Astrocyte (in vitro differentiated cells and primary cell): ENCODE measurements at regions not wholly inside any gene's neighbourhood (a gene's known extent, or its start where the extent isn't known, plus 50 kb on each side); places are given as distances from the start of the nearest gene placed in this dataset.

Experiments used
- DNase-seq: peaks from one replicate; pipeline ENCODE4 v3.0.0-alpha.2; 2010; ENCODE audit warnings: low read depth
- FAIRE-seq: peaks from 2 replicates; lab custom pipeline; 2011; peaks lifted over from hg19 to GRCh38; lab: Jason Lieb, UNC
- H2AFZ ChIP-seq: 2 replicates; pipeline ENCODE4 v1.6.0; 2012; ENCODE audit warnings: low read depth, low read length, inconsistent platforms
- H3K27ac ChIP-seq: 2 replicates; pipeline ENCODE4 v1.5.1; 2011; ENCODE audit warnings: low read depth, low read length, inconsistent platforms
- H3K27me3 ChIP-seq: 2 replicates; pipeline ENCODE4 v1.6.0; 2011; ENCODE audit warnings: low read length, inconsistent platforms; ENCODE audit not compliant: insufficient read depth
- H3K36me3 ChIP-seq: 2 replicates; pipeline ENCODE4 v1.5.1; 2011; ENCODE audit warnings: low read length, inconsistent platforms; ENCODE audit not compliant: insufficient read depth
- H3K4me1 ChIP-seq: 2 replicates; pipeline ENCODE4 v1.5.1; 2011; ENCODE audit warnings: low read length, inconsistent platforms; ENCODE audit not compliant: insufficient read depth
- H3K4me2 ChIP-seq: 2 replicates; pipeline ENCODE4 v1.6.0; 2012; ENCODE audit warnings: low read length, inconsistent platforms
- H3K4me3 ChIP-seq: 2 replicates; pipeline ENCODE4 v1.5.1; 2011; ENCODE audit warnings: low read depth, mild to moderate bottlenecking, low read length, inconsistent platforms; ENCODE audit not compliant: insufficient read depth
- H3K79me2 ChIP-seq: 2 replicates; pipeline ENCODE4 v1.6.0; 2012; ENCODE audit warnings: mild to moderate bottlenecking, low read length, inconsistent platforms; ENCODE audit not compliant: insufficient read depth
- H3K9ac ChIP-seq: 2 replicates; pipeline ENCODE4 v1.6.0; 2012; ENCODE audit warnings: mild to moderate bottlenecking, low read length, inconsistent platforms
- H3K9me3 ChIP-seq: 2 replicates; pipeline ENCODE4 v1.5.1; 2012; ENCODE audit warnings: low read depth, mild to moderate bottlenecking, low read length, inconsistent platforms; ENCODE audit not compliant: insufficient read depth
- H4K20me1 ChIP-seq: 2 replicates; pipeline ENCODE4 v1.6.0; 2012; ENCODE audit warnings: low read length, inconsistent platforms; ENCODE audit not compliant: insufficient read depth
- H3K27ac Mint-ChIP-seq: one replicate; pipeline ENCODE4 v1.8.0; 2021; ENCODE audit warnings: mild to moderate bottlenecking, mixed read lengths; ENCODE audit not compliant: unreplicated experiment
- H3K27me3 Mint-ChIP-seq: one replicate; pipeline ENCODE4 v1.8.0; 2021; ENCODE audit warnings: low read depth, mixed read lengths; ENCODE audit not compliant: unreplicated experiment
- H3K36me3 Mint-ChIP-seq: one replicate; pipeline ENCODE4 v1.8.0; 2021; ENCODE audit warnings: low read depth, mixed read lengths; ENCODE audit not compliant: unreplicated experiment
- H3K4me1 Mint-ChIP-seq: one replicate; pipeline ENCODE4 v1.8.0; 2021; ENCODE audit warnings: low read depth, mixed read lengths; ENCODE audit not compliant: unreplicated experiment
- H3K4me3 Mint-ChIP-seq: one replicate; pipeline ENCODE4 v1.8.0; 2021; ENCODE audit warnings: mild to moderate bottlenecking, moderate library complexity, mixed read lengths; ENCODE audit not compliant: unreplicated experiment
- H3K9me3 Mint-ChIP-seq: one replicate; pipeline ENCODE4 v1.8.0; 2021; ENCODE audit warnings: mild to moderate bottlenecking, mixed read lengths; ENCODE audit not compliant: unreplicated experiment
- EZH2 ChIP-seq: IDR thresholded peaks from 2 replicates; pipeline ENCODE4 v1.6.1; 2012; ENCODE audit warnings: mild to moderate bottlenecking, low read length, inconsistent platforms; ENCODE audit not compliant: insufficient read depth
- TF ChIP-seq, protein P1 (sequence below): IDR thresholded peaks from 2 replicates; pipeline ENCODE4 v1.5.1; 2011; ENCODE audit warnings: low read depth, mild to moderate bottlenecking, inconsistent platforms, low read length, moderate library complexity; ENCODE audit not compliant: insufficient read depth

DNA sequence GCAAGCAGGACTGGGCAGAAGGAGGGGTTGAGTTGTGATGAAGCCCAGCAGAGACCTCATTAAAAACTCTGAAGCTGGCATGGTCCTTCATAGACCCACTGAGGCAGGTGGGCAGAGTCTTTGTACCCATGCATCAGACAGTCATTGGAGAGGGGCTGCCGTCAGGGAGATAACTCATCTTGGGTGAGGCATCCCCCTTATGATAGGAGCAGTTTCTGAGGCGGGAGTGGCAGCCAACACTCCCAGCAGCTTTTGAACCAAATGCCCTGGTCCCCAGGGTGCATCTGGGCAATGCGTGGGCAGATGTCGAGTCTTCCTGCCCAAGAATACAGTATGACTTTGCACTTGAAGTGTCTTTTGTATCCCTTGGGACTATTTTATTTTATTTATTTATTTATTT is 68.1 kb downstream of the HTR5A start:
- no peak for DNase-seq
- no peaks in the 10 kb centered on the region for H3K79me2 ChIP-seq
- H3K4me1 ChIP-seq: no peaks in the 10 kb centered on the region
- no peak overlapping the region for H3K4me3 ChIP-seq
- no peaks in the 10 kb centered on the region for H3K36me3 Mint-ChIP-seq
- no peaks in the 10 kb centered on the region for H3K27me3 ChIP-seq
- TF ChIP-seq, protein P1, sequence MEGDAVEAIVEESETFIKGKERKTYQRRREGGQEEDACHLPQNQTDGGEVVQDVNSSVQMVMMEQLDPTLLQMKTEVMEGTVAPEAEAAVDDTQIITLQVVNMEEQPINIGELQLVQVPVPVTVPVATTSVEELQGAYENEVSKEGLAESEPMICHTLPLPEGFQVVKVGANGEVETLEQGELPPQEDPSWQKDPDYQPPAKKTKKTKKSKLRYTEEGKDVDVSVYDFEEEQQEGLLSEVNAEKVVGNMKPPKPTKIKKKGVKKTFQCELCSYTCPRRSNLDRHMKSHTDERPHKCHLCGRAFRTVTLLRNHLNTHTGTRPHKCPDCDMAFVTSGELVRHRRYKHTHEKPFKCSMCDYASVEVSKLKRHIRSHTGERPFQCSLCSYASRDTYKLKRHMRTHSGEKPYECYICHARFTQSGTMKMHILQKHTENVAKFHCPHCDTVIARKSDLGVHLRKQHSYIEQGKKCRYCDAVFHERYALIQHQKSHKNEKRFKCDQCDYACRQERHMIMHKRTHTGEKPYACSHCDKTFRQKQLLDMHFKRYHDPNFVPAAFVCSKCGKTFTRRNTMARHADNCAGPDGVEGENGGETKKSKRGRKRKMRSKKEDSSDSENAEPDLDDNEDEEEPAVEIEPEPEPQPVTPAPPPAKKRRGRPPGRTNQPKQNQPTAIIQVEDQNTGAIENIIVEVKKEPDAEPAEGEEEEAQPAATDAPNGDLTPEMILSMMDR: no peak
- no peak for TF ChIP-seq EZH2
- H3K9me3 ChIP-seq: no peaks in the 10 kb centered on the region
- no peaks in the 10 kb centered on the region for H3K4me1 Mint-ChIP-seq
- no peak overlapping the region for H3K27ac ChIP-seq
- peaks cover 34% of the 10 kb centered on the region for H3K27me3 Mint-ChIP-seq
- H3K9ac ChIP-seq: no peak overlapping the region
- no peaks in the 10 kb centered on the region for H3K36me3 ChIP-seq
- no peak overlapping the region for H3K27ac Mint-ChIP-seq
- H3K4me3 Mint-ChIP-seq: no peak overlapping the region
- no peak overlapping the region for H3K4me2 ChIP-seq
- no peak overlapping the region for H2AFZ ChIP-seq
- no peak for FAIRE-seq
- H3K9me3 Mint-ChIP-seq: peaks cover under 1% of the 10 kb centered on the region
- no peaks in the 10 kb centered on the region for H4K20me1 ChIP-seq

DNA sequence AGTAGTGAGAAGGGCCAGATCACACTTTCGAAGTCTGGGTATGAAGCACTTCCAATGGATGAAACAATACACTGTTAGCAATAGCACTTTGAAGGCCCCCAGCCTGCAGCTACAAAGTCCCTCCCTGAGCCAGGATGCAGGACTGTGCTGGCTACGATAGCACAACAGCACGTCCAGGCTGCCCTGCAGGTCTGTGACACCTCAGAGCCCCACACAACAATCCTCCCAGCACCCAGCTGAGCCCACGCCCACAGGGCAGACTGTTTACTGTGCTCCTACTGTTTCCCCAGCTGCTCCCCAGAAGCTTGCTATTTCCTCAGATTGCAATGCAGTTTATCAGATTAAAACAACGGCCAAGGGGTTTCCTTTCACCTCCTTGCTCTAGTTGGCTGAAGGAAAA is 71.4 kb downstream of the HTR5A start:
- Histone ChIP-seq H3K4me1 (no peaks in the 10 kb centered on the region), H3K27ac (no peak overlapping the region), H3K9ac (no peak overlapping the region), H3K27me3 (no peaks in the 10 kb centered on the region), H3K4me3 (no peak overlapping the region), H3K4me2 (no peak overlapping the region), H4K20me1 (no peaks in the 10 kb centered on the region), H3K79me2 (no peaks in the 10 kb centered on the region), H3K9me3 (no peaks in the 10 kb centered on the region), H3K36me3 (no peaks in the 10 kb centered on the region), H2AFZ (no peak overlapping the region)
- peaks cover 53% of the 10 kb centered on the region for H3K27me3 Mint-ChIP-seq
- peaks cover 4% of the 10 kb centered on the region for H3K9me3 Mint-ChIP-seq
- TF ChIP-seq, protein P1: no peak
- no peak for TF ChIP-seq EZH2
- DNase-seq (no peak), FAIRE-seq (no peak)
- no peaks in the 10 kb centered on the region for H3K4me1 Mint-ChIP-seq
- H3K27ac Mint-ChIP-seq: no peak overlapping the region
- no peaks in the 10 kb centered on the region for H3K36me3 Mint-ChIP-seq
- H3K4me3 Mint-ChIP-seq: no peak overlapping the region

DNA sequence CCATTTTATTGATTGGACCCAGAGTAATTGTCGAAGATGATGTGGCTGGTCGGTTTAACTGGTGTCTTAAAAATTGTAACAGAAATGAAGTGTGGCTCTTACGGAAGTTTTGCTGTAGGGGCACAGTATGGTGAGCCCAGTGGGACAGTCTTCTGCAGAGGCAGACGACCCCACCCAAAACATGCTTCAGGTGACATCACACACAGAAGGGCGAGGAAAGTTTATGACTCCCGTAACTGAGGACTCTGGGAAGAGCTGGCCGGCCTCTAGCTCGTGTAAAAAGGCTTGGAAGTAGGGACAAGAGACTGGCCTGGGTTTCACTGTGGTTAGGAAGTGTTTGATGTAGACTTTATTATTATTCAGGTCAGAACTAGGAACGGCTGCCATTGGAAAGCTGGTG is 73.3 kb downstream of the HTR5A start:
- H3K27me3 Mint-ChIP-seq: peaks cover 53% of the 10 kb centered on the region
- peaks cover 8% of the 10 kb centered on the region for H3K9me3 Mint-ChIP-seq
- Histone ChIP-seq H3K4me2 (no peak overlapping the region), H4K20me1 (no peaks in the 10 kb centered on the region), H3K79me2 (no peaks in the 10 kb centered on the region), H3K27me3 (no peaks in the 10 kb centered on the region), H3K9me3 (no peaks in the 10 kb centered on the region), H3K36me3 (no peaks in the 10 kb centered on the region), H3K4me1 (no peaks in the 10 kb centered on the region), H3K9ac (no peak overlapping the region), H3K27ac (no peak overlapping the region), H2AFZ (no peak overlapping the region), H3K4me3 (no peak overlapping the region)
- H3K4me3 Mint-ChIP-seq: no peak overlapping the region
- H3K4me1 Mint-ChIP-seq: no peaks in the 10 kb centered on the region
- no peak for FAIRE-seq
- H3K27ac Mint-ChIP-seq: no peak overlapping the region
- TF ChIP-seq, protein P1: no peak
- TF ChIP-seq EZH2: no peak
- no peaks in the 10 kb centered on the region for H3K36me3 Mint-ChIP-seq
- no peak for DNase-seq
